ENCODE measurements at regions not wholly inside any gene's neighbourhood (a gene's known extent, or its start where the extent isn't known, plus 50 kb on each side); places are given as distances from the start of the nearest gene placed in this dataset.

- H3K27ac ChIP-seq = no peak overlapping the region
- no peaks in the 10 kb centered on the region for H3K9me3 ChIP-seq
- no peaks in the 10 kb centered on the region for H3K36me3 ChIP-seq
- no peaks in the 10 kb centered on the region for H3K27me3 ChIP-seq (replicated peaks; ENCODE audit: insufficient read depth)
- no peak overlapping the region for H3K4me3 ChIP-seq
- no peak for TF ChIP-seq CTCF (IDR thresholded peaks at IDR 0.05)
- ATAC-seq (ENCODE audit: insufficient number of reproducible peaks, low FRiP score, low read depth) = no peak
- no peaks in the 10 kb centered on the region for H3K4me1 ChIP-seq (ENCODE audit: control insufficient read depth in 1 of 2, low read depth in 2 of 2)
- no peak for DNase-seq (ENCODE audit: low spot score)
Observed at GRCh38 chr2:2590141-2590540, 259.1 kb upstream of the MYT1L start.

- Histone ChIP-seq H3K9me3 (no peaks in the 10 kb centered on the region), H3K27me3 (replicated peaks; ENCODE audit: insufficient read depth) (no peaks in the 10 kb centered on the region), H3K4me3 (no peak overlapping the region), H3K4me1 (ENCODE audit: control insufficient read depth in 1 of 2, low read depth in 2 of 2) (no peaks in the 10 kb centered on the region), H3K27ac (no peak overlapping the region), H3K36me3 (no peaks in the 10 kb centered on the region)
- DNase-seq (ENCODE audit: low spot score) = no peak
- no peak for TF ChIP-seq CTCF (IDR thresholded peaks at IDR 0.05)
- no peak for ATAC-seq (ENCODE audit: insufficient number of reproducible peaks, low FRiP score, low read depth)
Observed at GRCh38 chr2:2588777-2589176, 257.7 kb upstream of the MYT1L start.

GRCh38 chr2:2587354-2587753, 256.3 kb upstream of the MYT1L start:
- Histone ChIP-seq H3K27ac (no peak overlapping the region), H3K4me3 (no peak overlapping the region), H3K36me3 (no peaks in the 10 kb centered on the region), H3K9me3 (no peaks in the 10 kb centered on the region), H3K4me1 (ENCODE audit: control insufficient read depth in 1 of 2, low read depth in 2 of 2) (no peaks in the 10 kb centered on the region), H3K27me3 (replicated peaks; ENCODE audit: insufficient read depth) (no peaks in the 10 kb centered on the region)
- no peak for TF ChIP-seq CTCF (IDR thresholded peaks at IDR 0.05)
- DNase-seq (ENCODE audit: low spot score) = no peak
- ATAC-seq (ENCODE audit: insufficient number of reproducible peaks, low FRiP score, low read depth) = no peak

- no peaks in the 10 kb centered on the region for H3K27me3 ChIP-seq (replicated peaks; ENCODE audit: insufficient read depth)
- no peak overlapping the region for H3K4me3 ChIP-seq
- no peaks in the 10 kb centered on the region for H3K36me3 ChIP-seq
- no peaks in the 10 kb centered on the region for H3K4me1 ChIP-seq (ENCODE audit: control insufficient read depth in 1 of 2, low read depth in 2 of 2)
- DNase-seq (ENCODE audit: low spot score) = no peak
- no peak for TF ChIP-seq CTCF (IDR thresholded peaks at IDR 0.05)
- ATAC-seq (ENCODE audit: insufficient number of reproducible peaks, low FRiP score, low read depth) = no peak
- H3K27ac ChIP-seq = no peak overlapping the region
- no peaks in the 10 kb centered on the region for H3K9me3 ChIP-seq
Observed at GRCh38 chr2:2586931-2587330, 255.9 kb upstream of the MYT1L start.

GRCh38 chr2:2586068-2586776, 255.1 kb upstream of the MYT1L start:
- ATAC-seq (ENCODE audit: insufficient number of reproducible peaks, low FRiP score, low read depth) = no peak
- Histone ChIP-seq H3K4me3 (no peak overlapping the region), H3K9me3 (no peaks in the 10 kb centered on the region), H3K4me1 (ENCODE audit: control insufficient read depth in 1 of 2, low read depth in 2 of 2) (no peaks in the 10 kb centered on the region), H3K27ac (no peak overlapping the region), H3K36me3 (no peaks in the 10 kb centered on the region), H3K27me3 (replicated peaks; ENCODE audit: insufficient read depth) (no peaks in the 10 kb centered on the region)
- DNase-seq (ENCODE audit: low spot score) = no peak
- no peak for TF ChIP-seq CTCF (IDR thresholded peaks at IDR 0.05)
